CD14-positive monocyte (primary cell): ENCODE measurements at regions not wholly inside any gene's neighbourhood (a gene's known extent, or its start where the extent isn't known, plus 50 kb on each side); places are given as distances from the start of the nearest gene placed in this dataset.

ENCODE experiments used
- DNase-seq, 3 donors: peaks; one replicate each; pipeline ENCODE4 v3.0.0-alpha.2; 2011 to 2022
- H2AFZ ChIP-seq: 2 replicates; pipeline ENCODE4 v1.6.0; 2012; ENCODE audit warnings: mild to moderate bottlenecking, low read depth, low read length, inconsistent platforms; ENCODE audit not compliant: insufficient read depth, poor library complexity, severe bottlenecking
- H3K27ac ChIP-seq, 2 donors: 1 replicate in 1 of 2; 2 replicates in 1 of 2; pipeline ENCODE4 v1.5.1; 2012 to 2013; ENCODE audit warnings: low read length in 2 of 2, control low read depth in 1 of 2, inconsistent platforms in 1 of 2, low read depth in 1 of 2, mild to moderate bottlenecking in 1 of 2
- H3K27me3 ChIP-seq, 2 donors: one replicate each; pipeline versions ENCODE4 v1.6.0 to v1.6.1; 2011 to 2013; ENCODE audit warnings: low read length in 2 of 2; ENCODE audit not compliant: control insufficient read depth in 2 of 2, insufficient read depth in 2 of 2
- H3K36me3 ChIP-seq, 2 donors: replicated peaks in 1 of 2; 1 replicate in 1 of 2; 2 replicates in 1 of 2; pipeline versions ENCODE4 v1.5.1 to v1.6.1; 2012 to 2013; ENCODE audit warnings: low read length in 2 of 2, control low read depth in 1 of 2, inconsistent platforms in 1 of 2, mild to moderate bottlenecking in 1 of 2; ENCODE audit not compliant: insufficient read depth in 2 of 2, control insufficient read depth in 1 of 2
- H3K4me1 ChIP-seq, 2 donors: 1 replicate in 1 of 2; 2 replicates in 1 of 2; pipeline versions ENCODE4 v1.5.1 to v1.6.1; 2012 to 2013; ENCODE audit warnings: low read length in 2 of 2, control low read depth in 1 of 2, inconsistent platforms in 1 of 2, mild to moderate bottlenecking in 1 of 2, moderate library complexity in 1 of 2; ENCODE audit not compliant: insufficient read depth in 2 of 2, control insufficient read depth in 1 of 2
- H3K4me2 ChIP-seq: replicated peaks from 2 replicates; pipeline ENCODE3; 2012; ENCODE audit warnings: low read length, moderate library complexity, mild to moderate bottlenecking; ENCODE audit not compliant: poor library complexity, severe bottlenecking; ENCODE audit errors: extremely low read depth
- H3K4me3 ChIP-seq, 3 experiments: fragments of 200-600 bp in 1 of 3; sonication (generic) in 1 of 3; replicated peaks in 1 of 3; 1 replicate in 2 of 3; 2 replicates in 1 of 3; pipeline ENCODE4 v1.5.1; 2011 to 2013; ENCODE audit warnings: low read length in 3 of 3, mild to moderate bottlenecking in 3 of 3, control low read depth in 2 of 3, low read depth in 2 of 3, inconsistent platforms in 1 of 3, moderate library complexity in 1 of 3
- H3K79me2 ChIP-seq: 2 replicates; pipeline ENCODE4 v1.6.0; 2012; ENCODE audit warnings: mild to moderate bottlenecking, control low read depth, inconsistent platforms, low read length, moderate library complexity; ENCODE audit not compliant: insufficient read depth
- H3K9ac ChIP-seq: 2 replicates; pipeline ENCODE4 v1.6.0; 2017; ENCODE audit warnings: low read length, mild to moderate bottlenecking; ENCODE audit not compliant: insufficient read depth, poor library complexity, severe bottlenecking
- H3K9me3 ChIP-seq, 2 donors: replicated peaks in 1 of 2; 1 replicate in 1 of 2; 2 replicates in 1 of 2; pipeline versions ENCODE4 v1.5.1 to v1.6.1; 2012 to 2013; ENCODE audit warnings: low read length in 2 of 2, control low read depth in 1 of 2; ENCODE audit not compliant: control insufficient read depth in 1 of 2, insufficient read depth in 1 of 2
- H4K20me1 ChIP-seq: 2 replicates; pipeline ENCODE4 v1.6.0; 2012; ENCODE audit warnings: mild to moderate bottlenecking, low read length, control low read depth, moderate library complexity; ENCODE audit not compliant: insufficient read depth
- H3K27ac Mint-ChIP-seq, 7 donors: one replicate each; pipeline ENCODE4 v1.8.0; 2020; ENCODE audit warnings: mild to moderate bottlenecking in 7 of 7, mixed read lengths in 7 of 7, moderate library complexity in 6 of 7, inconsistent platforms in 2 of 7
- H3K27me3 Mint-ChIP-seq, 3 donors: one replicate each; pipeline ENCODE4 v1.8.0; 2021 to 2022; ENCODE audit warnings: low read depth in 3 of 3, mild to moderate bottlenecking in 3 of 3, mixed read lengths in 3 of 3, moderate library complexity in 3 of 3, inconsistent platforms in 1 of 3
- H3K36me3 Mint-ChIP-seq, 2 donors: one replicate each; pipeline ENCODE4 v1.8.0; 2020; ENCODE audit warnings: mixed read lengths in 2 of 2, inconsistent platforms in 1 of 2, mild to moderate bottlenecking in 1 of 2
- H3K4me1 Mint-ChIP-seq: one replicate; pipeline ENCODE4 v1.8.0; 2020; ENCODE audit warnings: mild to moderate bottlenecking, mixed read lengths
- H3K4me3 Mint-ChIP-seq, 2 donors: one replicate each; pipeline ENCODE4 v1.8.0; 2020; ENCODE audit warnings: mild to moderate bottlenecking in 2 of 2, mixed read lengths in 2 of 2, moderate library complexity in 1 of 2
- H3K9me3 Mint-ChIP-seq, 7 donors: one replicate each; pipeline ENCODE4 v1.8.0; 2020 to 2022; ENCODE audit warnings: mixed read lengths in 7 of 7, mild to moderate bottlenecking in 6 of 7, moderate library complexity in 6 of 7, inconsistent platforms in 2 of 7
- WGBS: methylation state at CpG from one replicate; pipeline ENCODE4 v1.1.5; 2013; ENCODE audit warnings: missing lambda C conversion rate; ENCODE audit not compliant: insufficient coverage; 5-methylcytosine and 5-hydroxymethylcytosine counted together
- intact Hi-C, 2 donors: fragments of 100-400 bp; cut with micrococcal nuclease; formaldehyde crosslinking; loops; one replicate each; pipeline versions ENCODE4 v1.15.0 to v1.15.1; 2023
- TF ChIP-seq, protein P1 (sequence below): fragments of 200-600 bp; IDR thresholded peaks from one replicate; pipeline ENCODE4 v1.8.0; 2022; ENCODE audit warnings: antibody characterized with exemption, mild to moderate bottlenecking

DNA sequence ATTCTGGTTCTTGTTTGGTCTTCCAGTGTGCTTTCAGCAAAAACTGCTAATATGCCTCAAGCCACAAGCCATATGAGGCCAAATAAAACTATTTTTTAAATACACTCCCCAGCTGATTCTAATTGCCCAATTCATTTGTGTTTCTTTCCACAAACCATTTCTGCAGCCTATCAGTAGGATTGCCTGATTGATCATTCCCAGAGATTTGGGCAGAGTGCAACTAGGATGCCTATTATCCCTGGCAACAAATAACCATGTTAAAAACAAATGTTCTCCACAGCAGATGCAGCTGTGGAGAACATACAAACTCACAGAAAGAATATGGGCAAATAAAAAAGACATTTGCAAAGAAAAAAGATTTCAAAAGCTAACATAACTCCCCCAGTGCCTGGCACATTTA, 76.9 kb upstream of the CAV2 start:
- no peak overlapping the region for H3K27ac Mint-ChIP-seq
- Histone ChIP-seq H3K27ac (no peak overlapping the region), H3K4me2 (no peak overlapping the region), H3K4me3 (no peak overlapping the region), H2AFZ (no peak overlapping the region), H3K36me3 (no peaks in the 10 kb centered on the region), H3K4me1 (no peaks in the 10 kb centered on the region), H4K20me1 (no peaks in the 10 kb centered on the region), H3K79me2 (no peaks in the 10 kb centered on the region), H3K9ac (no peak overlapping the region), H3K9me3 (no peaks in the 10 kb centered on the region), H3K27me3 (no peaks in the 10 kb centered on the region)
- no peaks in the 10 kb centered on the region for H3K4me1 Mint-ChIP-seq
- H3K9me3 Mint-ChIP-seq, result no peaks in the 10 kb centered on the region
- intact Hi-C loops, result no loop called here
- no peaks in the 10 kb centered on the region for H3K36me3 Mint-ChIP-seq
- peaks cover 0 to 2% (median 0%) of the 10 kb centered on the region in 3 donors for H3K27me3 Mint-ChIP-seq
- DNase-seq, result no peak
- TF ChIP-seq, protein P1, sequence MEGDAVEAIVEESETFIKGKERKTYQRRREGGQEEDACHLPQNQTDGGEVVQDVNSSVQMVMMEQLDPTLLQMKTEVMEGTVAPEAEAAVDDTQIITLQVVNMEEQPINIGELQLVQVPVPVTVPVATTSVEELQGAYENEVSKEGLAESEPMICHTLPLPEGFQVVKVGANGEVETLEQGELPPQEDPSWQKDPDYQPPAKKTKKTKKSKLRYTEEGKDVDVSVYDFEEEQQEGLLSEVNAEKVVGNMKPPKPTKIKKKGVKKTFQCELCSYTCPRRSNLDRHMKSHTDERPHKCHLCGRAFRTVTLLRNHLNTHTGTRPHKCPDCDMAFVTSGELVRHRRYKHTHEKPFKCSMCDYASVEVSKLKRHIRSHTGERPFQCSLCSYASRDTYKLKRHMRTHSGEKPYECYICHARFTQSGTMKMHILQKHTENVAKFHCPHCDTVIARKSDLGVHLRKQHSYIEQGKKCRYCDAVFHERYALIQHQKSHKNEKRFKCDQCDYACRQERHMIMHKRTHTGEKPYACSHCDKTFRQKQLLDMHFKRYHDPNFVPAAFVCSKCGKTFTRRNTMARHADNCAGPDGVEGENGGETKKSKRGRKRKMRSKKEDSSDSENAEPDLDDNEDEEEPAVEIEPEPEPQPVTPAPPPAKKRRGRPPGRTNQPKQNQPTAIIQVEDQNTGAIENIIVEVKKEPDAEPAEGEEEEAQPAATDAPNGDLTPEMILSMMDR, result no peak
- H3K4me3 Mint-ChIP-seq, result no peak overlapping the region

DNA sequence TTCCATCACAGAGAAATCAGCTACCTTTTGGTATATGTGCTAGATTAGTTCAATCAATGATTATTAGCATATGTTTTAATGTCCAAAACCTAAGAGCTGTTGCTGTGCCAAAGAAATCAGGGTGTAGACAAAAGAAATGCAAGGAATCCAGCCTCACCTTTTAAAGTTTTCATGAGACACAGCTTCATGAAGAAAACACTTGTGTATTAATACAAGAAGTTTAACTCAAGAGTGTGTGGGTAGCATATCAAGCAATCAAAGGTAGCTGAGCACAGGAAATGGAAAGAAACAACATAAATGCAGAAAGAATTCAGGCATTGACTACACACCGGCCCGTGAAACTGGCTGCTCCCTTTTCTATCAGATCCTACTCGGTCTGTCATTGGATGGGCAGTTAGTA, 76.0 kb upstream of the CAV2 start:
- Histone ChIP-seq H3K4me1 (no peaks in the 10 kb centered on the region), H4K20me1 (no peaks in the 10 kb centered on the region), H3K27me3 (no peaks in the 10 kb centered on the region), H3K9me3 (no peaks in the 10 kb centered on the region), H3K4me3 (no peak overlapping the region), H3K36me3 (no peaks in the 10 kb centered on the region), H2AFZ (no peak overlapping the region), H3K4me2 (no peak overlapping the region), H3K79me2 (no peaks in the 10 kb centered on the region), H3K27ac (no peak overlapping the region), H3K9ac (no peak overlapping the region)
- H3K36me3 Mint-ChIP-seq, result no peaks in the 10 kb centered on the region
- no peak for DNase-seq
- peaks cover 0 to 2% (median 2%) of the 10 kb centered on the region in 3 donors for H3K27me3 Mint-ChIP-seq
- intact Hi-C loops, result no loop called here
- TF ChIP-seq, protein P1, result no peak
- WGBS, result no CpG with 5 or more reads among the region's 3 CpGs
- H3K27ac Mint-ChIP-seq, result no peak overlapping the region
- no peaks in the 10 kb centered on the region for H3K4me1 Mint-ChIP-seq
- H3K4me3 Mint-ChIP-seq, result no peak overlapping the region
- H3K9me3 Mint-ChIP-seq, result peaks cover 0 to 2% (median 0%) of the 10 kb centered on the region in 7 donors
